Activated CD4-positive, alpha-beta T cell treated with anti-CD3 and anti-CD28 coated beads for 1 hour (primary cell): ENCODE measurements at regions not wholly inside any gene's neighbourhood (a gene's known extent, or its start where the extent isn't known, plus 50 kb on each side); places are given as distances from the start of the nearest gene placed in this dataset.
"Not testable (repeated sequence)": the region's sequence is repeated elsewhere in the genome, so short reads cannot be mapped to it uniquely, and the experiment has no call there.

Experiments used
- DNase-seq: peaks from one replicate; pipeline ENCODE4 v3.0.0-alpha.2; 2020

DNA sequence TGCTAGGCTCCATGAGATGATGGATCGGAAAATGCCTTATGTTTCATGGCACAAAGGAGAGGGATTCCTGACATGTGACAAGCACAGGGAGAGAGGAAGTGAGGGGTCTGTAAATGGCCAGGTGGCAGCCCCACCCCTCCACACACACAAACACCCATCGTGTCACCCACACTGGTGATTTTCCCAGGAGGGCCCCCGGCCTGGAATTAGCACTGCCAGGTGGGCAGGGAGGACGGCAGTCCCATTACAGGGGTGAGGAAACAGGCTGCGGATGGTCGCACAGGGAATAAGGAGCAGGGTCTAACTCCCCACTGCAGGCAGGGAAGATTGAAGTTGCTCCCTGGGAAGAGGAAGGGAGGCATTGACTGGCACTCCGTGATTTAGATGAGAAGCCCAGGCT is 395.3 kb upstream of the ZNF337 start:
- not testable (repeated sequence) for DNase-seq

- DNase-seq = not testable (repeated sequence)
Observed at GRCh38 chr20:26086195-26086594, 389.5 kb upstream of the ZNF337 start.

- DNase-seq = not testable (repeated sequence)
Observed at GRCh38 chr20:26073972-26074371, 377.3 kb upstream of the ZNF337 start.

DNA sequence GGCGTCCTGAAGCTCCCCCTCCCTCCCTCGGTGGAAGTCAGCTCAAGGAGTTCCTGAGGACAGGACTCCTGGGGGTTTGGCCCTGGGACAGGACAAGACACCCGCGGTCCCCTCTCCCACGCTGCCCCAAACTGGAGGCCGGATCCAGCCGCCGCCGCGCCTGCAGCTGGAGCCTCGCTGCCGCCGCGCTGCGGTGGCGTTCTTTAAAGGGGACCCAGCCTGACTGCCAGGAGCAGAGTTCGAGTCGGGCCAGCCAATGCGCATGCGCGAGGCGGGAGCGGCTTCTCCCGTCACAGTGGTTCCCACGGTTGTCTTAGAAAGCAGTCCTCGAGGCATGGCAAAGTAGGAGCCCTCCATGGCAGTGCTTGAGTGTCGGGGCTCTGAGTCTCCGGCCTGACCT is 362.7 kb upstream of the ZNF337 start:
- DNase-seq = not testable (repeated sequence)

DNA sequence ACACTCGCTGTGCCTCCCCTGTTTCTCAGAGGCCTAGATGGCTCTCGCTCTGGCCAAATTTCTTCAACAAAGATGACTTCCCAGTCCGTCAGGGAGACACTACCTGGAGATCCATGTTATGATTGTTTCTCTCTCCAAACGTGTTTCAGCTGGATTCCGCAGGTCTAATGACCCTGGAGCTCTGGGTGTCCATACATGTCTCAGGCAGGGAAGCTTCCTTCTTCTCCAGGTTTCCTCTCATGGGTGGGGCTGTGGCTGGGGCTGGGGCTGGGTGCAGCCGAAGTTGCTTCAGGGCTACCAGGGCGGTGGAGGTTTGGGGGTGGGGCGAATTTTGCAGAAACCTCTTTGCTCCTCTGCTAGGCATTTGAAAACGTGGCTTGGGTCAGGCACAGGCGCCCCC is 361.8 kb upstream of the ZNF337 start:
- DNase-seq = not testable (repeated sequence)

- not testable (repeated sequence) for DNase-seq
Observed at GRCh38 chr20:26057135-26057752, 360.6 kb upstream of the ZNF337 start.

DNA sequence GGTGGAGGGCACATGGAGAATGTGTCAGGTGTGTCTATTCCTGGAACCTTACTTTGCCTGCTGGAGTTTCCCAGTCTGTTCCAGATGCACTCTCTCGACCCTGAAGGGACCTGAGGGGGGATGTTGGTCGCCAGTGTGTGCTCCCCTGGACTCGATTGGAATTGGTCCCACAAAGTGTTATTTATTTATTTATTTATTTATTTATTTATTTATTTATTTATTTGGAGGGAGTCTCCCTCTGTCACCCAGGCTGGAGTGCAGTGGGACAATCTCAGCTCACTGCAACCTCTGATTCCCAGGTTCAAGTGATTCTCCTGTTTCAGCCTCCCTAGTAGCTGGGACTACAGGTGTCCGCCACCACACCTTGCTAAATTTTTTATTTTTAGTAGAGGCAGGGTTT is 329.1 kb upstream of the ZNF337 start:
- not testable (repeated sequence) for DNase-seq

DNA sequence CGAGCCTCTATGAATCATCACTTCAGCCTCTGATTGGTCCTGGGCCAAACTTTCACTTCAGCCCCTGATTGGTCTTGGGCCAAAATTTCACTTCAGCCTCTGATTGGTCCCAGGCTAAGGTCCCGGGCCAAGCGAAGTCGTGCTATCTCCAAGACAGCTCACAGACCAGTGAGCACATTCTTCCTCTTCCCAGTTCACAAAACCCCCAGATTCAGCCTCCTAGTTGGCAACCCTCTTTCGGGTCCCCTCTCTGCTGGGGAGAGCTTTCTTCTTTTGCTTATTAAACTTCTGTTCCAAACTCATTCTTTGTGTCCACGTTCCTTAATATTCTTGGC is 314.3 kb upstream of the ZNF337 start:
- not testable (repeated sequence) for DNase-seq

DNA sequence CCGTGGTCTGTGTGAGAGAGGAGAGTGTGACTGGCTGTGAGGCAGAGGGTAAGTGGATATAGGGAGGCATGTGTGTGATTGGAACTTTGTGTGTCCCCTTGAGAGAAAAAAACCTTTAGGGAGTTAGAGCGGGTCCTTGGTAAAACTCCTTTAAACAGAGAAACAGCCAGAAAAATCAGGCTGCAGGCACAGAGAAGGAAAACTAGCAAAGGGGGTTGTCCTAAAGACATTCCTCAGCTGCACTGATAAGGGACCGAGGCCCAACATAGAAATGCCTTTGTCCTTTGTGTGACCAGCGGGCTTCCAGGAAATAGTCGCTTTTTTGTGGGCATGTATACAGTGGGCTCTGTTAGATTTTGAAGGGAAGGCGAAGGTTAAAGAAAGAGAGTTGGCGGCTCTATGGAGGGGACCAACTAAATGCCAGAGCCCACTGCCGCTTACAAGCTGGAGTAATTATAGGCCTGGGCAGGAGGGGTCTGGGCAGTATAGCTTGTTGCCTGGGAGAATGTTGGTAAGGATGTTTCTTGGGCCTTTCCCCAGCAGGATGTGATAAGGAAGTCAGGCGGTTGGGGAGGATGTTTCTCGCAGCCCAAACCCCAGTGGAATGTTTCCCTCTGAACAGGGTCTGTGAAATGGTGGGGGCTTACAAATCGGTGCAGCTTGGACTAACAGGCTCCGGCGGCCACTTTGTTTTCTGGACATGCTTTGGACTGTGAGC is 313.7 kb upstream of the ZNF337 start:
- not testable (repeated sequence) for DNase-seq

DNA sequence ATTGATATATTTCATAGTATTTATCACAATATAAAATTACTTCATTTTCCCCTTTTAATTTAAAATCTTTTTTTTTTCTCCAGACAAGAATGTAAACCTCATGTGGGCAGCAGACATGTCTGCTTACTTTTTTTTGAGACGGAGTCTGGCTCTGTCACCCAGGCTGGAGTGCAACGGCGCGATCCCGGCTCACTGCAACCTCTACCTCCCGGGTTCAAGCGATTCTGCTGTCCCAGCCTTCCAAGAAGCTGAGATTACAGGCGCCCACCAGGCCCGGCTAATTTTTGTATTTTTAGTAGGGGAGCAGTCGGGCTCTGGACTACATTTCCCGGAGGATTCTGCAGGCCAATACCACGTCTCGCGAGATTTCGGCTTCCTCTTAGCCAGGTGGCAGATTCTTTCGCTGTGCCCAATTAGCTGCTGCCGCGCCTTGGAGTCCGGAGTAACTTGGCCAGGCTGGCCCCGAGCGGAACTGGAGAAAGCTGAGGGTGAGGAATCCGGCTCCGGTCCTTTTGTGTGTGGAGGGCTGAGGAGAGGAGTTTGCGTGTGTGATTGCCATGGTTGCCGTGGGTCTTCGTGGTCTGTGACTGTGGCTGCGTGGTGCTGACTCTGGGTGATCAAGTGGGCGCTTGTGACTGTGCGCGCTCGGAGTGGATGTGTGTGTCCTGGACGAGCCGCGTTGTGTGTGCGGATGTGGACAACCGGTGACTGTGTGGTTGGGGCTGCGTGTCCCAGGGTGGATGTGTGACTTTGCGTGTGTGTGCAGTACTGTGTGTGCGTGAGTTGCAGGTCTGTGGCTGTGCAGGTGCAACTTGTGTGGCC is 313.0 kb upstream of the ZNF337 start:
- DNase-seq = peak; percentile 39

GRCh38 chr20:26008026-26008425 is 311.4 kb upstream of the ZNF337 start:
- DNase-seq = not testable (repeated sequence)

DNA sequence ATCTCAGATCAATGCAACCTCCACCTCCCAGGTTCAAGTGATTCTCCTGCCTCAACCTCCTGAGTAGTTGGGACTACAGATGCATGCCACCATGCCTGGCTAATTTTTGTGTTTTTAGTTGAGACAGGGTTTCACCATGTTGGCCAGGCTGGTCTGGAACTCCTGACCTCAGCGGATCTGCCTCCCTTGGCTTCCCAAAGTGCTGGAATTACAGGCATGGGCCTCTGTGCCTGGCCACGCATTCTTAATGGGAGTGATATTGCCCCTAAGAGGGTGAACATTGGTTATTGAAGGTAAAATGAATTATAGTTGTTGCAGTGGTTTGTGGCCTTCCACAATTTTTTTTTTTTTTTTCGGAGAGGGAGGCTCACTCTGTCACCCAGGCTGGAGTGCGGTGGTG is 309.5 kb upstream of the ZNF337 start:
- not testable (repeated sequence) for DNase-seq

DNA sequence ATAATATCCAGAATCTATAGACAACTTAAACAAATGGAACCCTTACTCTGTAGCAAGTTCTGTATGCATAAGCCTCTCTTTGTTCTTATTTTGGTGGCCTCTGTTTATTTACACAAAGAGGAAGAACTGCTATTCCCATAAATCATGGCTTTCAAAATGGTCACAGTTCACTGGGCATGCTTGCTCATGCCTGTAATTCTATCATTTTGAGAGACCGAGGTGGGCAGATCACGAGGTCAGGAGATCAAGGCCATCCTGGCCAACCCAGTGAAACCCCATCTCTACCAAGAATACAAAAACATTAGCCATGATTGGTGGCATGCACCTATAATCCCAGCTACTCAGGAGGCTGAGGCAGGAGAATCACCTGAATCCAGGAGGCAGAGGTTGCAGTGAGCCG is 307.3 kb upstream of the ZNF337 start:
- DNase-seq = not testable (repeated sequence)

DNA sequence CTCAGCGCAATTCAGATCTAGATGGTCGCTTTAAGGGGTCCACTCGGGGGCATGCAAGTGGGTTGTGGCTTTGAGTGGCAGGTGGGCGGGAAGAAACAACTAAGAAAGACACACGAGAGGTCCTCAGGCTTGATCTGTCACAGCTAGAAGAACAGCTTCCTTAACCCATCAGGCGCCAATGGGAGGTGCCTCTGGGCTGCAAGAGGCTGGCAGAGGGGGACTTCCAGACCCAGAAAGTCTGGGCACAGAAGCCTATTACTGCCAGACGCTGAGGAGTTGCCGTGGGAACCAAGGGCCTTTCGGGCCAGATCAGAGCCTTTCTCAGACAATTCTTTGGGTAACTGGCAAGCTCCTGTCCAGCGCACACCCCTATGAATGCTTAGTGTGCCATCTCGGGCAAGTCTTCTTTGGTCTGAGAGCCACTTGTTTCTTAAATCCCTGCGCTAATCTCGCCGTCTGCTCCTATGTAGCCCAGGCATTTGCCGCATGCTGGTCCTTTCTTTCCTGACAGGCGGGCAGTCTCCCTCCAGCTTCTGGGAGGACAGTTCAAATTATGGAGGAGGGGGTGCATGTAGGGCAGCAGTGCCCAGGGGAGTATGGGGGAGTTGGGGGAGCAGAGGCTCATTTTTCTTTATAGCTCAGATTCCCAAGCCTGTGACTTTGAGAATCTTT is 300.9 kb upstream of the ZNF337 start:
- DNase-seq = not testable (repeated sequence)

- DNase-seq = no peak
Observed at GRCh38 chr20:25992146-25992545, 295.5 kb upstream of the ZNF337 start.

- DNase-seq = no peak
Observed at GRCh38 chr20:25991756-25992130, 295.1 kb upstream of the ZNF337 start.

GRCh38 chr20:25991051-25991755 is 294.6 kb upstream of the ZNF337 start:
- DNase-seq = no peak

- DNase-seq = not testable (repeated sequence)
Observed at GRCh38 chr20:25989686-25990085, 293.0 kb upstream of the ZNF337 start.

DNA sequence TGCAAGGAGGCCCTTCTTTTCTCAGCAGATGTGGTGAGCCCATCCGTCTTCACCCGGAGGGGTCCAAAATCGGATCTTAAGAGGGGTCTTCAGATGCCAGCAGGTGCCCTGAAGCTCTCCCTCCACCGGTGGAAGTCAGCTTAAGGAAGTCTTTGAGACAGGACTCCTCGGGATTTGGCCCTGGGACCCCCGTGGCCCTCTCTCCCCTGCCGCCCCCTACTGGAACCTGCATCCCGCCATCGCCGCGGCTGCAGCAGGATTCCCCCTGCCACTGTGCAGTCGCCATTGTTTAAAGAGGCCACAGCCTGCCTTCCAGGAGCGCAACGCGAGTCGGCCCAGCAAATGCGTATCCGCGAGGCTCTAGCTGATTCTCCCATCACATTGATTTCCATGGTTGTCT is 292.5 kb upstream of the ZNF337 start:
- DNase-seq = no peak

- not testable (repeated sequence) for DNase-seq
Observed at GRCh38 chr20:25987928-25988560, 291.4 kb upstream of the ZNF337 start.

DNA sequence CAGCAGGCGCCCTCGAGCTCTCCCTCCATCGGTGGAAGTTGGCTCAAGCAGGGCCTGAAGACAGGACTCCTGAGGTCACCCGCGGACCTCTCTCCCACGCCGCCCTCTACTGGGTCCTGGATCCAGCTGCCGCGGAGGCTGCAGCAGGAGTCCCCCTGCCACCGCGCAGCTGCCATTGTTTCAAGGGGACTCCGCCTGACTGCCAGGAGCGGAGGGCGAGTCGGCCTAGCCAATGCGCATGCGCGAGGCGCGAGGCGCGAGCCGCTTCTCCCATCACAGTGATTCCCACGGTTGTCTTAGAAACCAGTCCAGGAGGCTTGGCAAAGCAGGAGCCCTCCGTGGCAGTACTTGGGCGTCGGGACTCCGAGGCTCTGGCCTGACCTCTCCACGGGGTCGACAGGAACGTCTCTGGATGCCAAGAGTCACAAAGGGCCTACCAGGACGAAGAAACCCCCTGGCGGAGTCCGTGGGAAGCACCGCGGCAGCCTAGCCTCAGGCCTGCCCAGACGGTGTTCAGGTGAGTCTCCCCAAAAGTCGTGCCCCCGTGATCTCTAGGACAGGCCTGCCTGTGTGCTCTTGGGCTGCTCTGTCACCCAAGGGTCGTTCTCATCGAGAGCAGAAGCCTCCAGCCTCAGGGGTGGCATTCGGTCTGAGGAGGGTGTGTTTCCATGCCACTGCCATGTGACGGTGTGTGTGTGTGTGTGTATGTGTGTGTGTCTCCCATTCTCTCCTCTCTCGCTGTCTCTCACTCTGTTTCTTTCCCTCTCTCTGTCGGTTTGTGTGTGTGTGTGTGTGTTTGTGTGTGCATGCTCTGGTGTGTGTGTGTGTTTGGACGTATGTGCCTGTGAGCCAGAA is 290.6 kb upstream of the ZNF337 start:
- peak; percentile 55 for DNase-seq
